ENCODE measurements at regions not wholly inside any gene's neighbourhood (a gene's known extent, or its start where the extent isn't known, plus 50 kb on each side); places are given as distances from the start of the nearest gene placed in this dataset.
A peak's percentile ranks its signal among the peaks of the same experiment; 100 is the strongest.

DNA sequence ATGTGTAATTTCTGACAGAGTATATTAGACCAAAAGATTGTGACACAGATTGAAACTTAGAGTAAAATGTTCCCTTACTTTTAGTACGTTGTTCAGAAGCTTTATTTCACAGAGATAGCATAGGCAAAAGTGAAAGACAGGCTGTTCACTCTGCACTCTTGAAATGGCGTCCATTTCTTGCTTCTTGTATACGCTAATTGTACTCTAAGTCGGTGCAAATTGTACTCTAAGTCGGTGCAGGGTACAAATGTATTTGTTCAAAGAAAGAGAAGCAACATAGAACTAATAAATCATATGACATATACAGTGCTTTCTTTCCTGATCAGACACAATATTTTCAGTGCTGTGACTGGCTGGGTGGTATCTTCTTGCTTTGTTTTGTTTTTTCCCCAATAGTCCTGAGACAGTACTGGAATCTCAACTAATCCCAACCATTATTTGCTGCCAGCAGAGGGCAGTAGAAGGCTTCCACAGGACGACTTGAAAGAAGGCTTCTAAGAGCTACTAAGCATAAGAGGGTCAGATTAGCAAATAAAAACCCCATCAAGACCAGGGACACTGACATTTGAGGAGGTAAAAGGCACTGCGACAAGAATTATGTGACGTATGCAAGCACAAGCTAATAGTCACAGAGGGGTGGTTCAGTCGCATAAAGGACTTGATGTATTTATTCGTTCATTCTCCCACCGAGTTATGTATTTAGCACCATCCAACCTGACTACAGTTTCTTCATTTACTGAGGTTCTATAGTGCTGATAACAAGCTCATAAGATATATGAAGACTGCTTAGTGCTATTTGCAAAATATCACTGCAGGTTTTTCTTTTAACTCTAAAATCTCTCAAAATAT, 831.8 kb downstream of the TAF11L14 start (continued):
- TF ChIP-seq, protein P1, sequence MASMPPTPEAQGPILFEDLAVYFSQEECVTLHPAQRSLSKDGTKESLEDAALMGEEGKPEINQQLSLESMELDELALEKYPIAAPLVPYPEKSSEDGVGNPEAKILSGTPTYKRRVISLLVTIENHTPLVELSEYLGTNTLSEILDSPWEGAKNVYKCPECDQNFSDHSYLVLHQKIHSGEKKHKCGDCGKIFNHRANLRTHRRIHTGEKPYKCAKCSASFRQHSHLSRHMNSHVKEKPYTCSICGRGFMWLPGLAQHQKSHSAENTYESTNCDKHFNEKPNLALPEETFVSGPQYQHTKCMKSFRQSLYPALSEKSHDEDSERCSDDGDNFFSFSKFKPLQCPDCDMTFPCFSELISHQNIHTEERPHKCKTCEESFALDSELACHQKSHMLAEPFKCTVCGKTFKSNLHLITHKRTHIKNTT (CRISPR knock-in tag; IDR thresholded peaks at IDR 0.05), result no peak
- TF ChIP-seq ZFP1 (CRISPR knock-in tag; IDR thresholded peaks at IDR 0.05) (no peak), CHCHD3 (CRISPR knock-in tag; IDR thresholded peaks at IDR 0.05) (no peak), HMGA1 (CRISPR knock-in tag; conservative IDR thresholded peaks at IDR 0.05) (no peak), KLF6 (CRISPR knock-in tag; IDR thresholded peaks at IDR 0.05) (no peak), STAG1 (CRISPR knock-in tag; IDR thresholded peaks at IDR 0.05) (peak; percentile 71), HOXD1 (CRISPR knock-in tag; IDR thresholded peaks at IDR 0.05) (no peak), FOXO1 (CRISPR knock-in tag; IDR thresholded peaks at IDR 0.05) (no peak), FOXP1 (IDR thresholded peaks at IDR 0.05) (no peak), FOXP1 (CRISPR knock-in tag; IDR thresholded peaks at IDR 0.05) (no peak), ZNF251 (CRISPR knock-in tag; IDR thresholded peaks at IDR 0.05) (no peak), ZNF713 (CRISPR knock-in tag; IDR thresholded peaks at IDR 0.05) (no peak), GFI1 (CRISPR knock-in tag; IDR thresholded peaks at IDR 0.05; ENCODE audit: borderline replicate concordance) (no peak), TARDBP (CRISPR knock-in tag; IDR thresholded peaks at IDR 0.05) (no peak), GATA4 (IDR thresholded peaks at IDR 0.05; ENCODE audit: borderline replicate concordance, low read depth) (no peak), CREB1 (IDR thresholded peaks at IDR 0.05) (peak; percentile 50; the same call in 1 of the 2 replicates), CREB1 (CRISPR knock-in tag; IDR thresholded peaks at IDR 0.05) (no peak), ZNF570 (CRISPR knock-in tag; IDR thresholded peaks at IDR 0.05; ENCODE audit: borderline replicate concordance) (no peak), ZNF333 (CRISPR knock-in tag; IDR thresholded peaks at IDR 0.05; ENCODE audit: borderline replicate concordance) (no peak)
- TF ChIP-seq, protein P2, sequence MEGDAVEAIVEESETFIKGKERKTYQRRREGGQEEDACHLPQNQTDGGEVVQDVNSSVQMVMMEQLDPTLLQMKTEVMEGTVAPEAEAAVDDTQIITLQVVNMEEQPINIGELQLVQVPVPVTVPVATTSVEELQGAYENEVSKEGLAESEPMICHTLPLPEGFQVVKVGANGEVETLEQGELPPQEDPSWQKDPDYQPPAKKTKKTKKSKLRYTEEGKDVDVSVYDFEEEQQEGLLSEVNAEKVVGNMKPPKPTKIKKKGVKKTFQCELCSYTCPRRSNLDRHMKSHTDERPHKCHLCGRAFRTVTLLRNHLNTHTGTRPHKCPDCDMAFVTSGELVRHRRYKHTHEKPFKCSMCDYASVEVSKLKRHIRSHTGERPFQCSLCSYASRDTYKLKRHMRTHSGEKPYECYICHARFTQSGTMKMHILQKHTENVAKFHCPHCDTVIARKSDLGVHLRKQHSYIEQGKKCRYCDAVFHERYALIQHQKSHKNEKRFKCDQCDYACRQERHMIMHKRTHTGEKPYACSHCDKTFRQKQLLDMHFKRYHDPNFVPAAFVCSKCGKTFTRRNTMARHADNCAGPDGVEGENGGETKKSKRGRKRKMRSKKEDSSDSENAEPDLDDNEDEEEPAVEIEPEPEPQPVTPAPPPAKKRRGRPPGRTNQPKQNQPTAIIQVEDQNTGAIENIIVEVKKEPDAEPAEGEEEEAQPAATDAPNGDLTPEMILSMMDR (CRISPR knock-in tag; IDR thresholded peaks at IDR 0.05), result peak; percentile 75
- TF ChIP-seq, protein P3, sequence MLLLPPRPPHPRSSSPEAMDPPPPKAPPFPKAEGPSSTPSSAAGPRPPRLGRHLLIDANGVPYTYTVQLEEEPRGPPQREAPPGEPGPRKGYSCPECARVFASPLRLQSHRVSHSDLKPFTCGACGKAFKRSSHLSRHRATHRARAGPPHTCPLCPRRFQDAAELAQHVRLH (CRISPR knock-in tag; IDR thresholded peaks at IDR 0.05; ENCODE audit: borderline replicate concordance, low read depth), result no peak
- TF ChIP-seq, protein P4, sequence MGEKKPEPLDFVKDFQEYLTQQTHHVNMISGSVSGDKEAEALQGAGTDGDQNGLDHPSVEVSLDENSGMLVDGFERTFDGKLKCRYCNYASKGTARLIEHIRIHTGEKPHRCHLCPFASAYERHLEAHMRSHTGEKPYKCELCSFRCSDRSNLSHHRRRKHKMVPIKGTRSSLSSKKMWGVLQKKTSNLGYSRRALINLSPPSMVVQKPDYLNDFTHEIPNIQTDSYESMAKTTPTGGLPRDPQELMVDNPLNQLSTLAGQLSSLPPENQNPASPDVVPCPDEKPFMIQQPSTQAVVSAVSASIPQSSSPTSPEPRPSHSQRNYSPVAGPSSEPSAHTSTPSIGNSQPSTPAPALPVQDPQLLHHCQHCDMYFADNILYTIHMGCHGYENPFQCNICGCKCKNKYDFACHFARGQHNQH (CRISPR knock-in tag; IDR thresholded peaks at IDR 0.05), result no peak
- TF ChIP-seq, protein P5, sequence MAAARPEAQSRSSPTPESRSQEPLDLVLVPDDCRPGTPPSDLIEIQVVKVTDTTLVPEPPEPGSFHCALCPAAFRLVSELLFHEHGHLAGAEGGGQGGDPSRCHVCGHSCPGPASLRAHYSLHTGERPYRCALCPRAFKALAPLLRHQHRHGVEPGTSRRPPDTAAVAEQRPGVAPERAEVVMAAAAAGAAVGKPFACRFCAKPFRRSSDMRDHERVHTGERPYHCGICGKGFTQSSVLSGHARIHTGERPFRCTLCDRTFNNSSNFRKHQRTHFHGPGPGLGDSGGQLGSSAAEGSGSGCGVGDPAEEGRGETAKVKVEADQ (CRISPR knock-in tag; IDR thresholded peaks at IDR 0.05; ENCODE audit: borderline replicate concordance), result no peak
- TF ChIP-seq, protein P6, sequence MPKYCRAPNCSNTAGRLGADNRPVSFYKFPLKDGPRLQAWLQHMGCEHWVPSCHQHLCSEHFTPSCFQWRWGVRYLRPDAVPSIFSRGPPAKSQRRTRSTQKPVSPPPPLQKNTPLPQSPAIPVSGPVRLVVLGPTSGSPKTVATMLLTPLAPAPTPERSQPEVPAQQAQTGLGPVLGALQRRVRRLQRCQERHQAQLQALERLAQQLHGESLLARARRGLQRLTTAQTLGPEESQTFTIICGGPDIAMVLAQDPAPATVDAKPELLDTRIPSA (CRISPR knock-in tag; IDR thresholded peaks at IDR 0.05; ENCODE audit: borderline replicate concordance), result no peak
- TF ChIP-seq, protein P7, sequence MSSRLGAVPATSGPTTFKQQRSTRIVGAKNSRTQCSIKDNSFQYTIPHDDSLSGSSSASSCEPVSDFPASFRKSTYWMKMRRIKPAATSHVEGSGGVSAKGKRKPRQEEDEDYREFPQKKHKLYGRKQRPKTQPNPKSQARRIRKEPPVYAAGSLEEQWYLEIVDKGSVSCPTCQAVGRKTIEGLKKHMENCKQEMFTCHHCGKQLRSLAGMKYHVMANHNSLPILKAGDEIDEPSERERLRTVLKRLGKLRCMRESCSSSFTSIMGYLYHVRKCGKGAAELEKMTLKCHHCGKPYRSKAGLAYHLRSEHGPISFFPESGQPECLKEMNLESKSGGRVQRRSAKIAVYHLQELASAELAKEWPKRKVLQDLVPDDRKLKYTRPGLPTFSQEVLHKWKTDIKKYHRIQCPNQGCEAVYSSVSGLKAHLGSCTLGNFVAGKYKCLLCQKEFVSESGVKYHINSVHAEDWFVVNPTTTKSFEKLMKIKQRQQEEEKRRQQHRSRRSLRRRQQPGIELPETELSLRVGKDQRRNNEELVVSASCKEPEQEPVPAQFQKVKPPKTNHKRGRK (CRISPR knock-in tag; IDR thresholded peaks at IDR 0.05), result no peak

Data from HepG2 (cell line).